ENCODE measurements at regions not wholly inside any gene's neighbourhood (a gene's known extent, or its start where the extent isn't known, plus 50 kb on each side); places are given as distances from the start of the nearest gene placed in this dataset.

DNA sequence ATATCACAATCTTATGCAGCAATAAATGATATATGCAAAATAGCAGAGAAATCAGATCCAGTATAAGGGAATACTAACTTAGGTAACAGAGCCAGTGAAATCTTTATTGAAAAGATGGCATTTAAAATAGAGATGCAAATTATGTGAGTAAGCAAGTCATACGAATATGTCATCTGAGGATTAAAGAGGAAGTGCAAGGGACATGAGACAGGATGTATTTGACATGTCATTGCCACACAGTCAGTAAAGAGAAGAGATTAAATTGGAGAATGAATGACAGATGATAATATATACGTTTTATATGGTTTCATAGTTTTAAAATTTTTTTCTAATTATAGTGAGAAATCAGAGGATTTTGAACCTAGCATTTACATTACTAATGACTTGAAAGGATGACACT lies 426.4 kb downstream of the SLITRK5 start:
- intact Hi-C loops (cut with micrococcal nuclease) (no loop called here), in situ Hi-C loops (cut with MboI; ENCODE audit: low sequenced_read_pairs) (no loop called here), dilution Hi-C loops (cut with HindIII; ENCODE audit: low sequenced_read_pairs, unreplicated experiment) (no loop called here)
- Histone ChIP-seq H3K4me1 (ENCODE audit: control insufficient read depth, insufficient read depth, low read length) (no peaks in the 10 kb centered on the region), H2BK5ac (ENCODE audit: low read depth, low read length, poor library complexity, severe bottlenecking) (no peak overlapping the region), H3K4me3 (ENCODE audit: insufficient read depth, low read depth, low read length) (no peak overlapping the region), H2BK20ac (ENCODE audit: low read depth, low read length) (no peak overlapping the region), H3K56ac (ENCODE audit: extremely low read depth, insufficient read depth, low read length) (no peak overlapping the region), H3K9me3 (ENCODE audit: control insufficient read depth, insufficient read depth, low read length) (no peaks in the 10 kb centered on the region), H3K79me1 (ENCODE audit: low read depth in 1 of 2, low read length in 2 of 2) (no peaks in the 10 kb centered on the region), H4K91ac (ENCODE audit: insufficient read depth, low read depth, low read length) (no peak overlapping the region), H3K36me3 (ENCODE audit: control insufficient read depth, insufficient read depth, low read length) (no peaks in the 10 kb centered on the region), H4K20me1 (ENCODE audit: insufficient read depth, low read length) (no peaks in the 10 kb centered on the region), H3K4me2 (ENCODE audit: low read depth, low read length) (no peak overlapping the region), H3K9me1 (ENCODE audit: insufficient read depth, low read length) (no peaks in the 10 kb centered on the region), H3K14ac (replicated peaks; ENCODE audit: low read depth, low read length) (no peak overlapping the region), H2AK9ac (replicated peaks; ENCODE audit: low read depth, low read length, poor library complexity) (no peak overlapping the region), H2BK120ac (ENCODE audit: low read depth, low read length) (no peak overlapping the region), H3K27ac (ENCODE audit: insufficient read depth, low read length) (no peak overlapping the region), H3K23ac (ENCODE audit: low read depth, low read length) (no peak overlapping the region), H2BK15ac (ENCODE audit: low read depth, low read length) (no peak overlapping the region), H3K27me3 (ENCODE audit: control insufficient read depth, insufficient read depth, low read length) (no peaks in the 10 kb centered on the region), H2AK5ac (ENCODE audit: low read depth, low read length) (no peak overlapping the region), H3K18ac (ENCODE audit: low read depth, low read length) (no peak overlapping the region), H4K5ac (ENCODE audit: low read depth, low read length) (no peak overlapping the region), H4K8ac (ENCODE audit: low read depth in 2 of 2, low read length in 2 of 2) (no peak overlapping the region), H3K4ac (ENCODE audit: low read depth, low read length) (no peak overlapping the region), H3K9ac (ENCODE audit: low read depth, low read length) (no peak overlapping the region), H2AFZ (replicated peaks; ENCODE audit: low read length, poor library complexity) (no peak overlapping the region)
- TF ChIP-seq NFE2L2 (IDR thresholded peaks at IDR 0.05; ENCODE audit: low read depth, low read length) (no peak), BHLHE40 (IDR thresholded peaks at IDR 0.05; ENCODE audit: low read depth, low read length) (no peak), POLR2A (IDR thresholded peaks at IDR 0.05; ENCODE audit: low read depth, low read length) (no peak), RCOR1 (IDR thresholded peaks at IDR 0.05; ENCODE audit: insufficient replicate concordance, low read length) (no peak), RFX5 (IDR thresholded peaks at IDR 0.05; ENCODE audit: low read depth, low read length) (no peak), CHD1 (IDR thresholded peaks at IDR 0.05; ENCODE audit: low read depth, low read length) (no peak), RAD21 (IDR thresholded peaks at IDR 0.05; ENCODE audit: low read length) (no peak), MXI1 (IDR thresholded peaks at IDR 0.05; ENCODE audit: borderline replicate concordance, low read depth, low read length) (no peak)
- TF ChIP-seq, protein P1, sequence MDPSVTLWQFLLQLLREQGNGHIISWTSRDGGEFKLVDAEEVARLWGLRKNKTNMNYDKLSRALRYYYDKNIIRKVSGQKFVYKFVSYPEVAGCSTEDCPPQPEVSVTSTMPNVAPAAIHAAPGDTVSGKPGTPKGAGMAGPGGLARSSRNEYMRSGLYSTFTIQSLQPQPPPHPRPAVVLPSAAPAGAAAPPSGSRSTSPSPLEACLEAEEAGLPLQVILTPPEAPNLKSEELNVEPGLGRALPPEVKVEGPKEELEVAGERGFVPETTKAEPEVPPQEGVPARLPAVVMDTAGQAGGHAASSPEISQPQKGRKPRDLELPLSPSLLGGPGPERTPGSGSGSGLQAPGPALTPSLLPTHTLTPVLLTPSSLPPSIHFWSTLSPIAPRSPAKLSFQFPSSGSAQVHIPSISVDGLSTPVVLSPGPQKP (IDR thresholded peaks at IDR 0.05; ENCODE audit: borderline replicate concordance, low read depth, low read length): no peak
- ATAC-seq (ENCODE audit: low read depth): no peak
- ChIA-PET POLR2A (ENCODE audit: unreplicated experiment) (no interaction called here), CTCF (no interaction called here)
- no TSS peak for BruUV-seq (replicated peaks)
- 0% methylated on average over 1 of the region's 2 CpGs; no CpG with 5 or more reads in 1 of the 2 experiments for WGBS, 2 experiments (ENCODE audit: extremely low coverage in 2 of 2, insufficient read length in 1 of 2)
- DNase-seq: no peak

Measured in IMR-90 (cell line).